ENCODE measurements at regions not wholly inside any gene's neighbourhood (a gene's known extent, or its start where the extent isn't known, plus 50 kb on each side); places are given as distances from the start of the nearest gene placed in this dataset.

DNA sequence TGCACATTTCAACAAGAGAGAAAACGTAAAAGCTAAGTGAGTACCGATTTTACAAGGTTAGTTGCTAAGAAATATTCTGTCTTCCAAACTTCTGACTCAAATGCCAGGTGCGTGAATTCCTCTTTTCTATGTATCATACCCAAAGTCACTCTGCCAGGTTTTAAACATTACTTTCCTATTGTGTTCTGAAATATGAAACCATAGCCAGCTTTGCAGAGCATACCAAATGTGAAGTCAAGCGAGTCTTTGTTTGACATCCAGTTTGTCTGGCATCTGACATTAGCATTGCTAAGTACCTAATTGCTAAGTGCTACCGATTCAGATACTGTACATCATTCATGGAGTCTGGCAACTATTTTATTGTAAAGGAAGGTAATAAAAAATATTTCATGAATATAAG is 321.9 kb upstream of the GALNT5 start:
- TF ChIP-seq POLR2A (IDR thresholded peaks at IDR 0.05; ENCODE audit: low read length) (no peak), EP300 (IDR thresholded peaks at IDR 0.05) (no peak), CBX8 (IDR thresholded peaks at IDR 0.05) (no peak), CEBPB (IDR thresholded peaks at IDR 0.05) (no peak), RAD21 (conservative IDR thresholded peaks at IDR 0.05 in 1 of 2, IDR thresholded peaks at IDR 0.05 in 1 of 2) (no peak), ZC3H11A (IDR thresholded peaks at IDR 0.05) (no peak), SREBF2 (IDR thresholded peaks at IDR 0.05) (no peak), PHF8 (IDR thresholded peaks at IDR 0.05; ENCODE audit: borderline replicate concordance, low read depth) (no peak), RFX5 (IDR thresholded peaks at IDR 0.05) (no peak), HOXA7 (CRISPR knock-in tag; IDR thresholded peaks at IDR 0.05) (no peak)
- TF ChIP-seq, protein P1, sequence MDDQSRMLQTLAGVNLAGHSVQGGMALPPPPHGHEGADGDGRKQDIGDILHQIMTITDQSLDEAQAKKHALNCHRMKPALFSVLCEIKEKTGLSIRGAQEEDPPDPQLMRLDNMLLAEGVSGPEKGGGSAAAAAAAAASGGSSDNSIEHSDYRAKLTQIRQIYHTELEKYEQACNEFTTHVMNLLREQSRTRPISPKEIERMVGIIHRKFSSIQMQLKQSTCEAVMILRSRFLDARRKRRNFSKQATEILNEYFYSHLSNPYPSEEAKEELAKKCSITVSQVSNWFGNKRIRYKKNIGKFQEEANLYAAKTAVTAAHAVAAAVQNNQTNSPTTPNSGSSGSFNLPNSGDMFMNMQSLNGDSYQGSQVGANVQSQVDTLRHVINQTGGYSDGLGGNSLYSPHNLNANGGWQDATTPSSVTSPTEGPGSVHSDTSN (IDR thresholded peaks at IDR 0.05), result no peak
- TF ChIP-seq, protein P2, sequence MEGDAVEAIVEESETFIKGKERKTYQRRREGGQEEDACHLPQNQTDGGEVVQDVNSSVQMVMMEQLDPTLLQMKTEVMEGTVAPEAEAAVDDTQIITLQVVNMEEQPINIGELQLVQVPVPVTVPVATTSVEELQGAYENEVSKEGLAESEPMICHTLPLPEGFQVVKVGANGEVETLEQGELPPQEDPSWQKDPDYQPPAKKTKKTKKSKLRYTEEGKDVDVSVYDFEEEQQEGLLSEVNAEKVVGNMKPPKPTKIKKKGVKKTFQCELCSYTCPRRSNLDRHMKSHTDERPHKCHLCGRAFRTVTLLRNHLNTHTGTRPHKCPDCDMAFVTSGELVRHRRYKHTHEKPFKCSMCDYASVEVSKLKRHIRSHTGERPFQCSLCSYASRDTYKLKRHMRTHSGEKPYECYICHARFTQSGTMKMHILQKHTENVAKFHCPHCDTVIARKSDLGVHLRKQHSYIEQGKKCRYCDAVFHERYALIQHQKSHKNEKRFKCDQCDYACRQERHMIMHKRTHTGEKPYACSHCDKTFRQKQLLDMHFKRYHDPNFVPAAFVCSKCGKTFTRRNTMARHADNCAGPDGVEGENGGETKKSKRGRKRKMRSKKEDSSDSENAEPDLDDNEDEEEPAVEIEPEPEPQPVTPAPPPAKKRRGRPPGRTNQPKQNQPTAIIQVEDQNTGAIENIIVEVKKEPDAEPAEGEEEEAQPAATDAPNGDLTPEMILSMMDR (IDR thresholded peaks at IDR 0.05), result no peak
- TF ChIP-seq, protein P3, sequence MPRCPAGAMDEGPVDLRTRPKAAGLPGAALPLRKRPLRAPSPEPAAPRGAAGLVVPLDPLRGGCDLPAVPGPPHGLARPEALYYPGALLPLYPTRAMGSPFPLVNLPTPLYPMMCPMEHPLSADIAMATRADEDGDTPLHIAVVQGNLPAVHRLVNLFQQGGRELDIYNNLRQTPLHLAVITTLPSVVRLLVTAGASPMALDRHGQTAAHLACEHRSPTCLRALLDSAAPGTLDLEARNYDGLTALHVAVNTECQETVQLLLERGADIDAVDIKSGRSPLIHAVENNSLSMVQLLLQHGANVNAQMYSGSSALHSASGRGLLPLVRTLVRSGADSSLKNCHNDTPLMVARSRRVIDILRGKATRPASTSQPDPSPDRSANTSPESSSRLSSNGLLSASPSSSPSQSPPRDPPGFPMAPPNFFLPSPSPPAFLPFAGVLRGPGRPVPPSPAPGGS (IDR thresholded peaks at IDR 0.05), result no peak

All from A549 (cell line).